DMS79 (cell line): ENCODE measurements at regions not wholly inside any gene's neighbourhood (a gene's known extent, or its start where the extent isn't known, plus 50 kb on each side); places are given as distances from the start of the nearest gene placed in this dataset.

Experiments used
- DNase-seq: peaks from one replicate; lab custom pipeline; 2025; lab: John Stamatoyannopoulos, UW

DNA sequence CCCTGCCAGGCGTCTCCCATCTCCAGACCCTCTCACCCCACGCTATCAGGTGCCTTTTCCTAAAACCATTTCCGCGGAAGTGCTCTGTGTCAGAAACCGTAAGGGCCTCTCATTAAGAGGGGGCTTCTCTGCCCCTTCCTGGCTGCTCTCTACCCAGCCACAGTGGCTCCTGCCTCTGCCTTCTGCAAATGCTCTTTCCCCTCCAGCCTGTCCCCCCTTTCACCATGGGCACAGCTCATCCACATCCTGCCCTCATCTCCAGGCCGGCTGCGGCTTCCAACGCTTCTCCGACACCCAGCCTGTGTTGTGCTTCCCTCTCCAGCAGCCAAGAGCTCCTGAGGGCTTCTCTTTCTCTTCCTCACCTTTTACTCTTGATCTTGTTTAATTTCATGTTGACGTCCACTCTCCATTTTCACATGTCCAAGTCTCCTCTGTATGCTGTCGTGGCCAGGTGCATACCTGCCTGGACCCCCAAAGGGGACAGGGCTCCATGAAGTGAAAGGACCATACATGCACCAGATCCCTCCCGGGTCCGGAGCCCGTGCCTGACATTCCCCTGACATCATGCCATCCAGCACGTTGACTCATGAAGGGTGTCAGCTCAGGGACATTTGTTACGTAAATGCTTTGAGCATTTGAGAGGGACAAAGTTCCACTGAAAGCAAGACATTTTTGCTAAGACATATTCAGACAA, 306.5 kb downstream of the AJAP1 start:
- DNase-seq, result no peak

DNA sequence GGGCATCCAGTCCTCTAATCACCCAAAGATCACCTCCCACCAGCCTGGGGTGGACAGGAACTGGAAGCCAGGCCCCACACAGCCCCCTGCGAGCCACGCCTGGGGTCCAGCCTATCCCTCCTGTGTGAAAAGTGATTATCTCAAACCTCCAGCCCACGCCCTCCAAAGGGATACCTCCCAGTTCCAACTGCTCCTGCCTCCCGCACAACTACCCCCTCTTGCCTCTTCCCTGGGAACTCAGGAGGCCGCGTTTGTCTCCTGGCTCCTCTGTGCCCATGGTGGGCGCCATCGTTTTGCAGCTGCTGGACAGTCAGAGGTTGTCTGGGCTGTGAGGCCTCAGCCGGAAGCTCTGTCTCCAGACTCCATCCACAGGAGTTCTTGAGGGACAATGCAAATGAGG, 305.9 kb downstream of the AJAP1 start:
- no peak for DNase-seq

DNA sequence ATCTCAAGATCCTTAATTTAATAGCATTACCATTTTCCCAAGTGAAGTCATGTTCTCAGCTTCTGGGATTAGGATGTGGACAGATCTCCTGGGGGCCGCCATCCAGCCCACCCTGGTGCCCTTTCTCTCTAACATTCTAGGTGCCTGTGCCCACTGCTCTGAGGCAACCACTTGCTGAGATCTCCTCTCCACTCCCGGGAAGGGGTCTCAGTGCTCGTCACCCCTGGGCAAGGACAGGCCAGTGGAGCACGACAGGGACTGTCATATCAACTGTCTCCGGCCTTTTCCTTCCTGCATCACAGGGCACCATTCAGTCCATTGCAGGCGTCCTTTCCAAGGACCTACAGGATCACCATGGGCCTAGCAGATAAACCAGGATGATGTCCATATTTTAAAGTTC, 304.8 kb downstream of the AJAP1 start:
- no peak for DNase-seq

- DNase-seq, result no peak
Observed at GRCh38 chr1:4957027-4957426, 302.6 kb downstream of the AJAP1 start.

DNA sequence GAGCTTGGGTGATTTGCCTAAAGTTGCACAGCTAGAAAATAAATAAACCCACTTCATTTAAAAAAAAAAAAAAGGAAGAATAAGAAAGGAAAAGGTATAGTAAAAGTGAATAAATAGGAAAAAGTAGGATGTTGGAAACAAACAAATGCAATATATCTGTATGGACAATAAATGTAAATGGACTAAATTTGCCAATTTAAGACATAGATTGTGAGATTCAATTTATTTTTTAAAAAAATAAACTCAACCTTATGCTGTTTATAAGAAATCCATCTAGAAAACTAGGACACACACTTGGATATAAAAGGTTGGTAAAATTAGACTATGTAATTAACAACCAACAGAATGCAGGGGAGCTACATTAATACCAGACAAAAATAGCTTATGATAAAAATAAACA, 300.0 kb downstream of the AJAP1 start:
- no peak for DNase-seq

- no peak for DNase-seq
Observed at GRCh38 chr1:4951601-4952000, 297.2 kb downstream of the AJAP1 start.

DNA sequence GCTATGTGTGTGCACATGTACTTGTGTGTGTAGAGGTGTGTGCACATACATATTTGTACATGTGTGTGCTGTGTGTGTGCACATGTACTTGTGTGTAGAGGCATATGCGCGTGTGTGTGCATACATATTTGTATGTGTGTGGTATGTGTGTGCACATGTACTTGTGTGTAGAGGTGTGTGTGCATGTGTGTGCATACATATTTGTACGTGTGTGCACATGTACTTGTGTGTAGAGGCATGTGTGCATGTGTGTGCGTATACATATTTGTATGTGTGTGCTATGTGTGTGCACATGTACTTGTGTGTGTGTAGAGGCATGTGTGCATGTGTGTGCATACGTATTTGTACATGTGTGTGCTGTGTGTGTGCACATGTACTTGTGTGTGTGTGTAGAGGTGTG, 291.9 kb downstream of the AJAP1 start:
- no peak for DNase-seq

DNA sequence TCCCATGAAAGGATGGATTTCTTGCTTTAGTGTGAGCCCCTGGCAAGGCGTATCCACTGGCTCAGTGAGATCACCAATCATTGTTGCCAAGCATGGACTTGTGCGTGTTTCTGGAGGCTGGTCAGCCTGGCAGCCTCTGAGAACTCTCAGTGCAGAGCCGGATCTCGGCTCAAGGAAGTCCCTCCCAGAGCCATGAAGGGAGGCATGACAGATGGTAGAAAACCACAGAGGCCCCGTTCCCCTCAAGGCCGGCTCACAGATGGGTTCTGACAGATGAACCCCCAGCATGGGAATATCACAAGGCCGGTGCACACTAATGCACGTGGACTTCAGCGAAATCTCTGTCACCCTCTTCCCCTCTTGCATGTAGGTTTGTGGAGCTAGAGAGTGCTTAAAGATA, 290.5 kb downstream of the AJAP1 start:
- DNase-seq, result no peak

DNA sequence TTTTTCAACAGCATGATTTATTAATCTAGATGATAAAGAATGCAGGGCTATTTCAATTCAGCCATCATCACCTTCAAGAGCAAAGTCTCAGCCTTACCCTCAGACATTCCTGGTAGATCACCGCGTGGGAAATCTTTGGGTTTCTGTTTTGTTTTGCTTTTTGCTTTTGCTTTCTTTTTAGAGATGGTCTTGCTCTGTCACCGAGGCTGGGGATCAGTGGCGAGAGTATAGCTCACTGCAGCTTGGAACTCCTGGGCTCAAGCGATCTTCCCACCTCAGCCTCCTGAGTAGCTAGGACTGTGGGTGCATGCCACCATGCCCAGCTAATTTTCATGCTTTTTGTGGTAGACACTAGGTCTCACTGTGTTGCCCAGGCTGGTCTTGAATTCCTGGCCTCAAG, 289.7 kb downstream of the AJAP1 start:
- DNase-seq, result no peak

DNA sequence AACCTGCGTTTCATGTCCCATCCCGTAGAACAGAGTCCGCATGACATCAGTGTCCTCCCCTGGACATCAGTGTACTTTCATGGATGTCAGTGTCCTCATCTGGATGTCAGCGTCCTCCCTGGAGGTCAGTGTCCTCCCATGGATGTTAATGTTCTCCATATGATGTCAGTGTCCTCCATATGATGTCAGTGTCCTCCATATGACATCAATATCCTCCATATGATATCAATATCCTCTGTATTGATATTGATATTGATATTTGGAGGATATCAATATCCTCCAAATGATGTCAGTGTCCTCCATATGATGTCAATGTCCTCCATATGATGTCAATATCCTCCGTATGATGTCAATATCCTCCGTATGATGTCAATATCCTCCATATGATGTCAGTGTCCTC, 284.9 kb downstream of the AJAP1 start:
- no peak for DNase-seq

DNA sequence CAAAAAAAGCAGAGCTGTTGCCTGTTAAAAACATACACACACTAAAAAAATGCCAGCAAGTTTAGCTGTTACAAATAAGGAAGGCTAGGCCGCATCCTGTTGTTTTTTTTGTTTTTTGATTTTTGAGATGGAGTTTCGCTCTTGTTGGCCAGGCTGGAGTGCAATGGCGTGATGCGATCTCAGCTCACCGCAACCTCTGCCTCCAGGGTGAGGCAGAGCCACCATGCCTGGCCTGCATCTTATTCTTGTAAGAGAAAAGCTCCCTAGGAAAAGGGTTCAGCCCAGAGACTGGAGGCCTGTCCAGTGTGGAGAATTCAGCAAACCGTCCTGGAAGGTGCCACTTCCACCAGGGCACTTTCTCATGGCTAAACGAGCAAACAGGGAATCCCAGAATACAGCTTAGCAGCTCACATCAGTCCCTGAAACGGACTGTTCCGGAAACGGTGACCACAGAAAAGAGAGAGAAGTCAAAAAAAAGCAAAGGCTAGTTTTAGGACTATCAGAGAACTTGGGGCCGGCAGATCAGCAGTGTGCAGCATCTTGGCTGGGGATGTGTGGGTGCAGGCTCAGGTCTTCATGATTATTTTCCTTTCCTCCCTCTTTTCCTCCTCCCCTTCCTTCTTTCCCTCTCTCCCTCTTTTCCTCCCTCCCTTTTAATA, 283.6 kb downstream of the AJAP1 start:
- DNase-seq, result no peak

DNA sequence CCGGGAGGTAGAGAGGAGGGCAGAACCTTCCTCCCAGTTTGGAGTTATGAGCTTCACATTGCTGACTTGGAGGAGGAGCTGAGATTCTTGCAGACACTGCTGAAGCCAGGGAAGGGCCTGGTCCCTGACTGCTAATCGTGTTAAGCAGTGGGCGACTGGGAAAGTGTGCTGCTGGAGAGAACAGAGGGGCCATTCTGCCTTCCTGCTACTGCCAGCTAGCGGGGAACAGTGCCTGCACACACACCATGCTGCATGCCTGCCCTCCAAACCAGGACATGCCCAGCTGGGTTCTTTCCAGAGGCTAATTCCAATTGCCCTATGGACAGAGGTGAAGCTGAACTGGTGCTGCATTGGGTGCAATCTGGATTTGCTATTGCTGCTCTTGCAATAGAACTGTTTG, 281.4 kb downstream of the AJAP1 start:
- DNase-seq, result no peak

DNA sequence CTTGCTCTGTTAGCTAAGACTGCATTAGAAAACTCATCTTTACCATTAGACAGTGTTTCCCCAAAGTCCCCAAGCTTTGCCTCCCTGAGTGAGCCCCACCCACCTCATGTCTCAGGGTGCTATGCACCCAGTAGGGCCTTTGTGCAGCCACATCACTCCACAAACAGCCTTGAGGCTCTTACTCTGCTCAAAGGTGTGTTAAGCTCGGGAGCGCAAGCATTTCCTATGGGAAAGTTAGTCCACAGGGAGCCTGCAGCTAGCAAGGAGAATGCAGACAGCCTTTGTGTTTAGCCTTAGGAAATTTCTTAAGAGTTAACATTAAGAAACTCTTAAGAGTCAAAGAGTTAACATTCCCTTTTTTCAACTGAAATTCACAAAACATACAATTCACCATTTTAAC, 278.8 kb downstream of the AJAP1 start:
- DNase-seq, result no peak

DNA sequence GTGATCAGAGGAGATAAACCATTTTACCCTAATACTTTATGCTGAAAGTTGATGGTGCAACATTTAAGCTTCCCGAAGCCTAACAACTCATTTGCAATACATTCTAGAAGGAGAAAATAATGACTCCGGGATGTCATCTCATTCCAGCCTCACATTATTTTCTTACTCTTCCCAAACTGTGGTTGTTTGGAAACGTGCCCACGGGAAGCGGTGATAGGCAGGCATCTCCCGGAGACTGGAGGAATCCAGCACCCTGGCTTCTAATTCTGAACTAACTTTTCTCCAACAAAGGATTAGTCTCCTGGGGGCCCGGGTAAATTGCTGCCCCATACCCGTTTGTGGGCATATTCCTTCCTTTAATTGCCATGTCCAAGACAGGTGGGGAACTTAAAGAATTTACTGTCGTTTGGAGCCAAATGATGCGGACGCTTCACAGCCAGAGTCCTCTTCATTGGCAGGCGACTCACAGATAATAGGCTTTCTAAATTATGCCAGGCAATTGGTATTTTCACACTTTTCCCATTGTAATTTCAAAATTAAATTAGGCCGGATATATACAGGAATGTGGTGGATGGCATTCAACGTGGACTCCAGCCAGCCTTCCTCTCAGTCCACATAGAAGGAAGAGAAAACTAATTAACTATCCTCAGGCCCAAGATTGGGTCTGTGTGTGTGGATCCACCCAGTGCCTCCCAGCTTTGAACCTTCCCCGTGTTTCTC, 278.1 kb downstream of the AJAP1 start:
- no peak for DNase-seq

DNA sequence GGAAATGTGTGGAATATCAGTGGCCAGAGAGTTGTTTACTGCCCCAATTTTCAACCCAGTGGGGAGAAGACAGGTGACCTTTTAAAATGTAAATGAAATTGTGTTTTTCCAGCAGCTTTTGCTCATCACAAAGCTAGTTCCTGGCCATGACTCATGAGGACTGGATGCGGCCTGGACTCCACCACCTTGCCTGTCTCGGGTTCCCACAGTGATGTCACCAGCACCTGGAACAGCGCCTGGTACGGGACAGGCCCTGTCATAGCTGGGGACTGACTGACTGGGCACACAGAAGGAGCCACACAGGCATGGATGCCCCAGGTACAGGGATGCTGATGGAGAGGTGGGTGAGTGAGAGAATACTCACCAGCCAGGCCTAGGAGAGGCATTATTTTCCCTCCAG, 277.1 kb downstream of the AJAP1 start:
- DNase-seq, result no peak

DNA sequence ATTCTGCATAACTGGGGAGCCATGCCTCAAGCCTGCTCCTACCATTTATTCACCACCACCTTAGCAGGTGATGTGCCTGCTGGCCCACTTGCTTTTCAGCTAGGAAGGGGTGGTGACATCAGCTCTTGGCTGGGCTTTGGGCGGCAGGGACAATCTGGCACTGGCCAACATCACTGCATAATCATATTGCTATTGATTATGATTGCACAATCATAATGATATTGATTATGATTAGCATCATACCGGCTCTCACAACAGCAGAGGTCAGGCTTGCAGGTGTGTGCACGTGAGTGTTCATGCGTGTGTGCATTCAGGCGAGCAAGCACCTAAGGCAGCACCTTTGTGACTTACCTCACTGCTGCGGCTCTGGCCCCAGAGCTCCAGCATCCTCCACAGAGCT, 273.8 kb downstream of the AJAP1 start:
- DNase-seq, result no peak

DNA sequence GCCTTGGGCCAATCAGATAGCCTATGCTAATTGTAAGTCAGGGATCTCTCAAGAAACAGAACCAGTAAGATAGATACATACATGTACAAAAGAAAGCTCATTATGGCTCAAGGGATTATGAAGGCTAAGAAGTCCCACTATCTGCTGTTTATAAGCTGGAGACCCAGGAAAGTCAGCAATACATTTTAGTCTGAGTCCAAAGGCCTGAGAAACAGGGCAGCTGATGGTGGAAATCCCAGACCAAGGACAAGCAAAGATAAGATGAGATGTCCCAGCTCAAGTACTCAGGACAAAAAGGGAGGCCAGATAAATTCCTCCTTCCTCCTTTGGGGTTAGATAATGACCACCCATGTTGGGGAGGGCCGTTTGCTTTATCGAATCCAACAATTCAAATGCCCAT, 269.9 kb downstream of the AJAP1 start:
- DNase-seq, result no peak

- no peak for DNase-seq
Observed at GRCh38 chr1:4916610-4917009, 262.2 kb downstream of the AJAP1 start.

DNA sequence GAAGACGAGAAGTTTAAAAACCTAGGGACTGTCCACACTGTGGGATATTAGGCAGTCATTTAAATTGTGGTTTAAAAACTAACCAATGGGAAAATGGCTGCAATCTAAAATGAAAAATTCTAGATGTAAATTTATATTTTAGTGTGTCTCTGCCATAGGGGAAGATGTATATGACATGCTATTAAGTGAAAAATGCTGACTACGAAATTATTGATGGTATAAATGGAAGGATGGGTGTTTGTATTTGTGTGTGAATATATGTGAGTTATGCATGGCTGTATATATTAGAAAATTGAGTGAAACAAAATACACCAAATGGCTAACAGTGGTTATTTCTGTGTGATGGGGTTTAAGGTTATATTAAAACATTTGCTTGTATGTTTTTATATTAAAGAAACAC, 260.7 kb downstream of the AJAP1 start:
- DNase-seq, result no peak

- DNase-seq, result no peak
Observed at GRCh38 chr1:4908486-4908885, 254.1 kb downstream of the AJAP1 start.

DNA sequence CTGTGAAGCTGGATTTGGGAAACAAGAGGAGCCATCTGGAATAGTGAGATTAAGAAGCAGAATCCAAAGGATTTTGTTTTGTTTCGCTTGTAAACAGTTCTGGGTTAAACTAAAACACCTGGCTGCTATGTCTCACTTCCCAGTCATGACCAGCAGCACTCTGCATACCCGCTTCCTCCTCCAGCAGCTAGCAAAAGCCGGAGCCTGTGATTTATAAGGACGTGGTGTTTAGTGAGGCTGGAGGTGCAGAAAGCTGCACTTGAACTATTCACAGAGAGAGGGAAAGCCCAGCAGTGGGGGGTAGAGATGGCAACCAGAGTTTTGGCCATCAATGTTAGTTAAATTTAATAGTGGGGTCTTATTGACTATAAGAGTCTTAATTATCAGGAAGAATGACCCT, 240.2 kb downstream of the AJAP1 start:
- DNase-seq, result no peak

DNA sequence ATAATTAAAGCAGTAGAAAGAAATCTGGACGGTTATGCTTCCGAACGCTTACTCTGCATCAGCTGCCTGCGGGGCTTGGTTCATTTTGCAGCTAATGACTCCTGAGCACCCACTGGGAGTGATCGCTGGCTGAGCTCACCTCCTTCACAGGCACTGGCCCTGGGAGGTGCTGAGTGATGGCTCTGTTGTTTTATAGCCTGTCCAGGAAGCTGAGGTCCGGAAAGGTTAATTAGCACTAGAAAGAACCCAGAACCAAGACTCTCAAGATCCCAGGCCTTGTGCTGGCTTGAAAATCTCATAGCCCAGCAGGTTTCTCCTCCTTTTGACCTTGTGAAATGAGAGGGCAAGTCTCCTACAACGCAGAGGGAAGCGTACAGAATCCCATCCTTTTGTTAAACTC, 226.2 kb downstream of the AJAP1 start:
- no peak for DNase-seq

DNA sequence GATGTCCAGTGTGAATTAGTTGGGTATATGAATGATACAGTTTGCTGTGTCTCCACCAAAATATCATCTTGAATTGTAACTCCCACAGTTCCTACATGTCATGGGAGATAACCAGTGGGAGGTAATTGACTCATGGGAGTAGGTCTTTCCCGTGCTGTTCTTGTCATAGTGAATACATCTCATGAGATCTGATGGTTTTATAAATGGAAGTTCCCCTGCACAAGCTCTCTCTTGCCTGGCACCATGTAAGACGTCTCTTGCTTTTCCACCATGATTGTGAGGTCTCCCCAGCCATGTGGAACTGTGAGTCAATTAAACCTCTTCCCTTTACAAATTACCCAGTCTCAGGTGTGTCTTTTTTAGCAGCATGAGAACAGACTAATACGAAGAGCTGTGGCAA, 223.0 kb downstream of the AJAP1 start:
- DNase-seq, result no peak

DNA sequence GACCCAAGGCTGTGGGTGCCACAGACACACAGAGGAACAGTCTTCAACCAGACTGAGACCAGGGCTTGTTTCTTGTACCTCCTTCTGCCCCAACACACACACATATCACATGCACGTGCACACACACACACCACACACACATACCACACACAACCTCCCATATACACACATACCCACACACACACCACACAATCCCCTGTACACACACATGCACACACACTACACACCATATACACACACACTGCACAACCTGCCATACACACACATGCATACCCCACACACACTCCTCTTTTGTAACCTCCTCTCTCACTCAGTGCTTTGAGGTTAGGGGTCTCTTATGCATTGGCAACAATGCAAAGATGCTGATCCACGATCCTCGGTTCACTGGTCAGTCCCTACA, 217.0 kb downstream of the AJAP1 start:
- DNase-seq, result no peak
